Right renal cortex interstitium (tissue), 3 donors: ENCODE measurements at regions not wholly inside any gene's neighbourhood (a gene's known extent, or its start where the extent isn't known, plus 50 kb on each side); places are given as distances from the start of the nearest gene placed in this dataset.
"Not testable (repeated sequence)": the region's sequence is repeated elsewhere in the genome, so short reads cannot be mapped to it uniquely, and the experiment has no call there.

Source experiments
- DNase-seq, 3 donors: peaks; one replicate each; pipeline ENCODE4 v3.0.0-alpha.2; 2013; ENCODE audit warnings: low read depth in 3 of 3, low spot score in 2 of 3

DNA sequence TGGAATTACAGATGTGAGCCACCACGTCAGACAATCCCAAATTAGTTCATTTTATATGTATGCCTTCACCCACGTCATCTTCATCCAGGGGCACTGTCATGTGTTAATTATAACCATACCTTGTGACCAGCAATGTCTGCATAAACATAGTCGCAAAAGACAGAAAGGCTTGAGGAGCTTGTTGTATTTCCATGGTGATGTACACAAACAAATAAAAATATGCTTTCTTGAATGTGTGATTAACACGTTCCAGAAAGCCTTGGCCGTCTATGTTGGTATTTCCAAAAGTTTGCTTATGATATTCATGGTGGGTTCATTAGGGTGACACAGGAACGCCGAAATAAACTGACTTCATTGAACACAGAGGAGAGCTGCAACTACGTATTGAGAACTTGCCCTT, 524.7 kb upstream of the ZNF717 start:
- no peak for DNase-seq

DNA sequence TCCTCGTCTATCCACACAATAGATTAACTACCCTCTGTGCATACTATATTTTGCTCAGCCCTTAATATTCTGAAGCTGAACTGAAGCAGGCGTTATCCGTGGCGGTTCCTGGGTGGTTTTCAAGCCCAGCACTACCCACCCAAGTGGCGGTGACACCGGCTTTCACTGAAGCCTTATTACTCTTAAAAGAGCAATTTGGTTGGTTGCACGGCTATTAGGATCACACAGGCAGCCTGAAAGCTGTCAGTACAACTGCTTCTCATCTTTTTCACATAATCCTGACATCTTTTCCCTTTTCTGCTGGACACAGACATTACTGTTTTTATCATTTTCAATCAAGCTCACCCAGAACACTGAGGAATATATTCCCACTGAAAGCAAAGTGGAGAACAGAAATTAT, 525.3 kb upstream of the ZNF717 start:
- DNase-seq, result no peak

DNA sequence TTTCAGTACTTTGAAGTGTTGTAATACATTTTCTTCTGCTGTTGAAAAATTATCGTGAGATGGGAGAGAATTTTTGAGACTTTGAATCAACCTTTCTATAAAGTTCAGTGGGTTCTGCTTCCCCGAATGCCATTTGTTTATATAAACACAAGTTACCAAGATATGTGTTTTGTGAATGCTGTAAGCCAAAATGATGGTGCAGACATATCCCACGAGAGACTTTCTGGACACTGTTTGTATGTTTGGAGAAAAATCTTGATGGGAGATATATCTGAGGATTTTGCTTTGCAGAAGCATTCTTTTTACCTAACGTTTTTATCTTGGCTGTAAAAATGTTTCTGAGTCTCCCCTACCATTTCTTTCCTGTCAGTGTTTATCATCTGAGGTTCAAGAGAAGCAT, 526.6 kb upstream of the ZNF717 start:
- no peak for DNase-seq

DNA sequence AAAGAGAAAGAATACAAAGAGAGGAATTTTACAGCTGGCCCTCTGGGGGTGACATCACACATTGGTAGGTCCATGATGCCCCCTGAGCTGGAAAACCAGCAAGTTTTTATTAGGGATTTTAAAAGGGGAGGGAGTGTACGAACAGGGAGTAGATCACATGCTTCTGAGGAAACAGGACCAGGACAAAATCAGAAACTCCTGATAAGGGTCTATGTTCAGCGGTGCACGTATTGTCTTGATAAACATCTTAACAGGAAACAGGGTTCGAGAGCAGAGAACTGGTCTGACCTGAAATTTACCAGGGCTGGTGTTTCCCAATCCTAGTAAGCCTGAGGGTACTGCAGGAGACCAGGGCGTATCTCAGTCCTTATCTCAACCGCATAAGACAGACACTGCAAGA, 530.6 kb upstream of the ZNF717 start:
- not testable (repeated sequence) for DNase-seq

DNA sequence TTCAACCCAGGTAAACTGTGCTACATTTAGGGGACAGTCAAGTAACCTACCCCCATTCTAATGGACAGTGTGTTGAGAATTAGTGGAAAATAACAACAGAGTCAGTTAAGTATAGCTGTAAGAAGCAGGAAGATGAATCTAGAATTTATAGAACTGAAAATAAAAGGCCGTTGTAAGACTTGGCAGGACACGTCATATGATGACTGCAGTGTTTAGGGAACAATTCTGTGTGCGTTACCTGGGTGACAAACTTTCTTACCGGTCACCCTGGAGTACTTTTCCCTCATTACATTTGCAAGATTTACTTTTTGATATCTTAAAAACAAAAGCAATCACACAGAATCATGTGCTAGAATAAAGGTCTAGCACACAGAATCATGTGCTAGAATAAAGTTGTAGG, 536.3 kb upstream of the ZNF717 start:
- DNase-seq, result no peak

DNA sequence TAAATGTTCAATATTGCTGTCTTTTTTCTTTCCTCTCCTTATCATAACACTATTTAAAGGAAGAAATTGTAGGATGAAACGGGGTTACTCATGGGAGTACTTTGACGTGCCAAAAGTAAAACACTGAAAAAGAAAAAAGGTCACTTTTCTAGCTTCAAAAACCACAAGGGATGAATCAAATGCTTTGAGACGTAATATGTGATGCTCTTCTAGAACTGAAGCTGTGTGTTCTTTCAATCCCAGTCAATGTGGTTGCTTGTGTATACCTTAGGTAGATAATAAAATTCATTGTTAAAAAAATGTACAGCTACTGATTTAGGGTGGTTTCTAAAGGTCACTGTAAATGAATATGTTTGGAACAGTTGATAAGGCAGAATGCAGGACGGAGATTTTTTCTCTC, 538.8 kb upstream of the ZNF717 start:
- DNase-seq, result no peak

DNA sequence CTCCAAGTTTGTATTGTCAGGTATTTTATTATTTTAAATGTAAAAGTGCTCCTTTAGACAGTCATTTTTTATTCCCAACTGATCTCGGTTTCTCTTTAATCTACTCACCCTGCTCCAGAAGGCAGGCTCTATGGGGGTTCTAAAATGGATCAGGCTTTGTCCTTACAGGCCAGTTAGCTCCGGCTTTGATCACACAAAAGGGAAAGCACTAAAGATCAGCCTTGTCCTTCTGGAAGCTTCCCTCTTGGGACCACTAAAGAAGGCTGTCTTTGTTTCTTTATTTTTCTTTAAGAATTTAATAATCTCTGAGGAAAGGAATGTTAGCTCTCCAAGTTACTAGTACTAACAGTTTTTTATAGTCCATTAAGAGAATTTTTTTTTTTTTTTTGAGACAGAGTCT, 560.5 kb upstream of the ZNF717 start:
- DNase-seq, result no peak

DNA sequence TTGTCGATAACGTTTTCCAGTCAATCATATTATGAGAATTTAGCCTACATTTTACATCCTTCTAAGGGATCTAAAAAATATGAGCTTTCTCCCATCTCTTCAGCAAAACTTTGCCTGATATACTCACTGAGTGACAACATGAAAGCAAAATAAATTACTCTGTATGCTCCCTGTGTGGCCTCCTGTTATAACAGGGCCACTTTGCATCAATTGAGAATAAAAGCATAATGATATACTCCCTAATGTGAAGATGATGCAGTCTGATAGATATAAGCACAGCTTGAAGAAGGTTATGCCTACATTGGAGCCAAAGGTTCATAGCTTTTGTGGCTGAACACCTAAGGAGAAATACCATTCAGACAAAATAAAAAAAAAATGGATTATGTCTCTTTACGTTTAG, 561.3 kb upstream of the ZNF717 start:
- no peak for DNase-seq

DNA sequence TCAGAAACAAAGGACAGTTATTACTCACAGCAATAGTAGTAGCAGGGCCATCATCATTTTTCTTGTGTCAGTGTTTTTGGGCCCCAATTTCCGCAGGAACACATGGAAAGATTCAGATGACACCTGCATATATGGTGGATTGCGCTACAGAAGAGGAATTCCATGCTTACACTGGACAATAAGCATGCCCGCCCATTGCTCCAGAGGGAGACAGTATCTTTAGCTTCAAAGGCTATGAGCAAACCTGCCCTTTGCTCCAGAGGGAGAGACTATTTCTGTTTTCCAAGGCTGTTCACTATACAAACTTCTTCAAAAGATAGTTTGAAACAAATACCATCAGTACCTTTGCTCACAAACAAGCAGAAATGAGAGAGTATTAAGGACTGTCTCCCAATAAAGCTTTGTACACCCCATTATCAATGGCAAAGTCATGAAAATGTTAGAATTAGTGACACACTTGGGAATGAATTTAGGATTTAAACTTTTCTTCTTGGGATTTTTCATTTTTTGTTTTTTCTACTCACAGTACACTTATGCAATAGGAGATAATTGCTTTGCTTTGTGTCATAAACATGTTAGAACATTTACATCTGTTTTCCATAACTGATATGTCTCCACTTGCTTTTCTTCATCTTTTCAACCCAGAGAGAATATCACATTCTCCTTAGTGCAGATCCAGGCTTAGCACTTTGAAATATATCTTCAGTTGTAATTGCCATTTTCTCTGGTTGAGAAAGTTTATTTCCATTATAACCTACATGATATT, 564.5 kb upstream of the ZNF717 start:
- DNase-seq, result no peak

DNA sequence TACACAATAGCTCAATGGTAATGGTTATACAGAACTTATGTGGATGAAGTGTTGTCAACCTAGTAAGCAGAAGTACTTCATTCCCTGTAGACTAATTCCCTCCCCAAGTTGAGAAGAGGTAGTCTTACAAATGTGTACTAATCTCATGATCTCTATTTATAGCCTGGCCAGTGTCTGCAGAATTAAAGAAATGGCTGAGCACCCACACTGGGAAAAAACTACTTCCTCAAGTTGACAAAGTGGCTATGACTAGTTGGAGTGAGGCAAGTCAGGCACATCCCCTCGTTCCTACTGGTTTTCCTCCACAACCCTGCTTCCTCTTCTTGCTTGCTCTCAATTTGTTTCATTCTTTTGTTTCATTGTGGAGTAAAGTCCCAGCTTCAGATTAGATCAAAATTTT, 566.7 kb upstream of the ZNF717 start:
- no peak for DNase-seq

DNA sequence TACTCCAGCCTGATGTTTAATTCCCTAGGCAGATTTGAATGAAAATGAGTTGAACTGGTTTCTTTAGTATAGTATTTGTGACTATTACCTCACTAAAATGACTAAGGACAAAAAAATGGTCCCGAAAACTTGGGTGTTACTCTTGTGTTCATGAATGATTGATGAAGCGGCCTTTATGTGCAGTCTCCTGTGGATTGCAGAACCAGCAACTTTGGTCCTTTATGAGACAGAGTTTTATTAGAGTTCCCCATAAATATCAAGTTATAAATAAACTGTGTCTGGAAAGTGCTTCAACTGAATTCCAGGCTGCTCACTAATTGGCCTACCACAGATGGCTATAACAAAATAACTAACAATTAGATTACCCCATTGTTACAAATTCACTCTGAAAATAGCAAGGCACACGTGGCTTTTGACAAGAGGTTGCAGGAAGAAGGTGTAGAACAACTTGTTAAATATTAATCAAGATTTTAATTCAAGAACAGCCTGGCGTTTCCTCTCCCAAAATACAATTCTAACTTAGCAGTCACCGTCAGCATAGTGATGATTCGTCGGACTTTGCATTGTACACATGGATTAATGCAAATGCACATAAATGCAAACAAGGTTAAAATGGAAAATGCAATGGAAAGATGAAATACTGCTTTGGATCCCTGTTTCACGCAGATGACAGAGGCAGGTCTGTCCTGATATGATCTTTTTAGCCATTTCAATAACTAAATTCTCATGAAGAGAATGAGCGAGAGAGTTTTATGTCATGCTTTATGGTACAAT, 567.3 kb upstream of the ZNF717 start:
- DNase-seq, result no peak

DNA sequence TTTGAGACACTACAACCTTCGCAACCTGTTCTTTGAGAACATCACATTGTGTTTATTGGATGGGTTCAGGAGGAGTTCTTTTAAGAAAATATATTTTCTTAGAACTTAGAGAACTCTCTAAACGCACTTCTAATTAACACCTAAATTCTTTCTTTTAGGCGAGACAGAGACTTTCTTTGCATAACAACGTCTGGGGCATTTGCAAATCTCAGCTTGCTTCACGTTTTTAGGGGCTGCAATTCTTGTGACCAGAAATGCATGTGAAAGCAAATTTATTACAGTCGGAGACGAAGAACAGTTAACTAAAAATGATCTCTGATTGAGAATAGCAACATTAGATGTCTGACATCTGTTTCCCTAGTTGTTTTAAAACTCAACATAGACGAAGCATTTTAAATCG, 568.3 kb upstream of the ZNF717 start:
- DNase-seq, result no peak

DNA sequence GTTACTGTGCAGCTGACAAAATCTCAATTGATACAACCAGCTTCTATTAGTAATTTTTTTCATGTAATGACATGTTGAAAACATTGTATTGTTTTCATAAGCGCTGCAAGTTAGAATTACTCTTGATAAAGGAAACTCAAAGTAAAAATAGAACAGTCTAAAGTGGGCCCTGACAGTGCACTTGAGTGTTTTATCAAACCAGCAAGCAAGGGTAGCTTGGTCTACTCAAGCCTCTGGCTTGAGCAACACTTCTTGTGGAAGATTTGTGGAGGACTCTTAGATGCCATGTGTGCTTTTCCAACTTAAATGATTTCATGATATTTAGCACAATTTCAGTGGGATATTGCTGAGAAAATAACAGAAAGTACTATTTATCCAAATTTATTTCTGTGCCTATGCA, 575.7 kb upstream of the ZNF717 start:
- DNase-seq, result no peak

DNA sequence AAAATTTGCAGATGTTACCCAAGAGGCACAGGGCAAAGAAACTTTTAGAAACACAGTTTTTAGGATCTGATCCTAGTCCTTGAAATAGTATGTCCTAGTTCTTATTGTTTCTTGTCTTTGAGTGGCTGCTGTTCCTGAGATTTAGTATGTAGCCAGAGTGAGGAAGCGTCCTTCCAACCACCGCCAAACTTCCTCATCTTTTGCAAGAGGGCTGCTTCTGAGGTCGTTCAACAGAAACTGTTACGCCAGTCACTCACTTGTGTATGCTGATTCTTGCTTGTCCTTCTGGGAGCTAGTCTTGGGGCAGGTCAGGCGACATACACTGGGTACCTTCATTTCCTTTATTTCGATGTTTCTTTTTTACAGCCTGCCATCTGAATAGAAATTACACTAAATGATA, 577.3 kb upstream of the ZNF717 start:
- DNase-seq, result no peak

DNA sequence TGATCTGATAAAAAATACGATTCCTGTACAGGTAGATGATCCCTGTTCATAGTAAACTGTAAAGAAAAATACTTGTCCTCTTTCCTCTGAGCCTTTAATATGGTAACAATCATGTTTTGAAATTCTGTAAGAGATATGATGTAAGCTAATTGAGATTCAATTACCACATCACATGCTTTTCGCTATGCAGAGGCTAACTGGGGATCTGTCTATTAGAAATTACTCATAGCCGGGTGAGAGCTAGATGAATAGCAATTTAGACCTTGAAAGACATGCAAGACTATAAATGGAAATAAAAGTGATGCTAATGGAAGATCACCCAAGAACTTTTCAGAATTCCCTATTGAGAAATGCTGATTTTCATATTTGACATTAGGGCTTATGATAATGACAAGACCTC, 579.9 kb upstream of the ZNF717 start:
- no peak for DNase-seq

DNA sequence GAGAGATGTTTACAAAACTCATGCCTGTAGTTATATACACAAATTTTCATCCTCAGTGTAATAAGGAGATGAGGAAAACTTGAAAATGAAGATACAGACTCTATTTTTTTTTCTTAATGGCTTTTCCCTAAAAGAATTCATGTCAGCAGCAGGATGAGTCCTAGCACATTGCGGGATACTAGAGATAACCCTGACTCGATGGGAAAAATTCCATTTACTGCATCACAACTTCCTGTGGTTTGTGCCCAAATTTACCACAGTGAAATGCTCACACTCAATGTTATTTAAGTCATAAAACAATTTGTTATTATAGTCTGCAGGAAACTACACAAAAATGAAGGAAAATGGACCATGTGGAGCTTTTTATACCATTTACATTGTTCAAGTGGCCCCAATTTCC, 581.9 kb upstream of the ZNF717 start:
- DNase-seq, result no peak

DNA sequence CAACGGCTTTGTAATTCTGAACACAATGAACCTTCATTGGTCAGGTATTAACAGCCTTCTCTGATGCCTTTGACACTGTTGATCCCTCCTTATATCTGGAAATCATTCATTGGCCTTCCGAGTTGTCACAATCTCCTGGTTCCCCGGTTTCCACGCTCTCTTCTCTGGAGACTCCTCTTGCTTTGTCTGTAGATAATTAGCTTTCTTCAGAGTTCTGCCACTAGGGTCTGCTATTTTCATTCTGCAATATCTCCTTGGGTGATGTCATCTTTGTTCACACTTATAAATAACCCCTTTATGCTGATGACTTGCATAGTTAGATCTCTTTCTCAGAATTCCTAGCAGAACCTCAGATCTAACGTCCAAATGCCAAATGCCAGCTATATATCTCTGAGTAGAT, 583.8 kb upstream of the ZNF717 start:
- DNase-seq, result no peak

DNA sequence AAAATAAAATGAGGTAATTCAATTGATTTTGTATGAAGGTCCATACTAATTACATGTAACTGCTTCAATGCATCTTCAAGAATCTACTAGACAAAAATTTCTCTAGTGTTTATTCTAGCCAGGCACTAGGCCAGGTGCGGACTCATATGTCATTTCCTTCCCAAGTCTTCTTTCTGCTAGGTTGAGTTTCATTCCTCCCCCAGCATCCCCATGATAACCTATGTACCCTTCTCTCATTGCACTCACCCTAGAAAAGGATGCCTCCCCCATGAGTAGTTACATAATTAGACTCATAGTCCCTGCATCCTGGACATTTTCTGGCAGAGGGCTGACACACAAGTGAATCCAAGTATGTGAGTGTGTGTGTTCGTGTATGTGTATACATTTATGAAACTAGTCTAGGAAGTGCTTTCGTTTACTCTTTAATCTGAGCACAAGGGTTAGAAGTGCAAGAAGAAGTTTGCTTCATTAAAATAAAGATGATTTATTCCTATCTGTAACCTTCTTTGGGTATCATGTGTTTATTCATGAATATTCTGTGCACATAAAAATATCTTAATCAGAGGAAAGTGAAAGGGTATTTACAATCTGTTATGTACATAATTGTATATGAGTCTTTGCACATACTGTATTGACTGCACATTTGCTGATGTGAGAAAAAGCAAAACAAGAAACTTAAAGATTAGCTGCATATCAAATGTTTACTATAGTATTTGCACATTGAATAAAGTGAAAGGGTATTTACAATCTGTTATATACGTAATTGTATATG, 585.6 kb upstream of the ZNF717 start:
- no peak for DNase-seq

DNA sequence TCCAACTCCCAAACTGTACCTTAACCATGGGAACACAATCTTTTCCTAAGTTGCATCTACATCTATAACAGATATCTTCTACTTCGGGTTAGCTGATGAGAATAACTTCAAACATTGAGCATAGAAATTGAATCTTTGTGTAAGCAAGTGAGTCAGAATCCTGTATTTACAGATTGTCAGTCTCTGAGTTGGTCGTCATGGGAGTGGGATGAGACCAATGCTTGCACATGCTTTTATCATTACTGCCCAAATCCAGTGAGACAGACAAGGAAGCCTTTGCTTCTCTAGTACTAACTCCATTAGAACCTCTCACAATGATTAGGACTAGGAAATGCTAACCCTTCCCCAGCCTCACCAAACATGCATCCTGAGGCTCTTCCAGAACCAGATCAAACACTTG, 587.1 kb upstream of the ZNF717 start:
- no peak for DNase-seq

DNA sequence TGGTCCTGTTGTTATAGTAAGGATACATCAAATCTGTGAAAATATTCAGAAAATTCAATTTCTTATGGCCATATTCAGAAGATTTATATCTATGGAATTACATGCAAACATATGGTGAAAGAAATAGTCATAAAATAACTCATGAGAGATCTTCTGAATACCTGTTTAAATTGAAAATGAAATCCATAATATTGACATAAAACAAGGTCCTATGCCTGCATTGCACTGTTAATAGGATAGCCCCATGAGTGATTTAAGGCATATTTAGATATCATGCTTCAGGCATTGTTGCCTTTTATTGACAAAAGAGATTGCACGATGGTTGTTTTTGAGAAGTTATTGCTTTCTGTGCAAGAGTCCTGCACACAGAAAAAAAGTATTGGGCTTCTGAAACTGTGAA, 591.7 kb upstream of the ZNF717 start:
- no peak for DNase-seq

DNA sequence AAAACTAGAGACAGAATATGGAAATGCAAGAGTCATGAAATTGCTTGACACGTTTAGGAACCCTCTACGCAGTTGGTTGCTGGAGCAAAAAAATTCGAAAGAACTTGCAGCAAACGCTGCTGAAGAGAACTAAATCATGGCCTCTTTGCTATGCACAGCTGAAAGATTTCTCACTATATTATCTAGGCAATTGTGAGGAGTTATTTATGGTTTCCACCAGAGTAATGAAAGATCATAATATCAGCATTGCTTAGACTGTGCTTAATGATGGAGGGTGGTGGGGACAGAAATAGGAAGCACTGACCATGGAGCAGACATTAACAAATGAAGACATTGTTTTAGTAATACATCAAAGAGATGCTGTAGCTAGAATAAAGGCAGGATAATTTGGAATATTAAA, 593.4 kb upstream of the ZNF717 start:
- DNase-seq, result no peak

DNA sequence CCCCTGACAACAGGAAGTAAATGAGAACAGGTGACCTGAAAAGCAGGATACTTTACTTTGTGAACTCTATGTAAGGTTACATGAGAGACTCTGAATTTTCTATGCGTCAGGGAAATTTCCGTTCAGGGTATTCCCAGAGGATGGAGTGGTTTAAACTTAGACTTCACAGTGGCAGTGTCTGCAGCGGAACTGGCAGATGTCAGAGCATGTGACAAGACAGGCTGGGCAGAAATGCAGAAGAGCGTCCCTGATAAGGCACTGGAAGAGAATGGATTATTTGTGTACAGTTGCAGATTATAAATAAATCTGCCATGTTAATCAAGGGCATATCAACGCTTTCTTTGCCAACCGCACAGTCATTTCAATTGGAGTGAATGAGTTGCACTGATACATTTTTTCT, 598.4 kb upstream of the ZNF717 start:
- DNase-seq, result no peak
